Loucy (cell line): ENCODE measurements at regions not wholly inside any gene's neighbourhood (a gene's known extent, or its start where the extent isn't known, plus 50 kb on each side); places are given as distances from the start of the nearest gene placed in this dataset.

Experiments used
- CTCF ChIP-seq: fragments of 200-600 bp; sonication (generic); conservative IDR thresholded peaks from 2 replicates; pipeline ENCODE4 v1.5.1; 2014; ENCODE audit warnings: mild to moderate bottlenecking, antibody characterized with exemption, low read length
- EZH2phosphoT487 ChIP-seq: fragments of 200-600 bp; IDR thresholded peaks from 2 replicates; pipeline ENCODE4 v1.6.1; 2018; ENCODE audit warnings: antibody characterized with exemption, mild to moderate bottlenecking, moderate library complexity, borderline replicate concordance

GRCh38 chr13:104809483-104809882 lies 1726.0 kb downstream of the EFNB2 start:
- no peak for TF ChIP-seq CTCF
- TF ChIP-seq EZH2phosphoT487 = no peak
